ENCODE measurements at regions not wholly inside any gene's neighbourhood (a gene's known extent, or its start where the extent isn't known, plus 50 kb on each side); places are given as distances from the start of the nearest gene placed in this dataset.

GRCh38 chr11:115716601-115717529 is 212.7 kb upstream of the CADM1 start:
- no peaks in the 10 kb centered on the region for H3K9me3 Mint-ChIP-seq
- WGBS, 2 experiments (ENCODE audit: insufficient coverage in 1 of 2, insufficient read length in 1 of 2): 83 to 94% methylated on average over 13 to 29 of the region's 29 CpGs
- Histone ChIP-seq H3K36me3 (ENCODE audit: control insufficient read depth, insufficient read depth, low read length) (no peaks in the 10 kb centered on the region), H3K9ac (ENCODE audit: extremely low read depth, low read length, poor library complexity, severe bottlenecking) (no peak overlapping the region), H3K27ac (ENCODE audit: low read depth, low read length) (peak overlapping the region; percentile 59), H3K4me3 (ENCODE audit: low read length) (no peak overlapping the region), H3K27me3 (ENCODE audit: control insufficient read depth, insufficient read depth, low read length, poor library complexity, severe bottlenecking) (no peaks in the 10 kb centered on the region), H3K4me1 (ENCODE audit: control insufficient read depth, insufficient read depth, low read length) (no peaks in the 10 kb centered on the region), H3K9me3 (ENCODE audit: control insufficient read depth, low read length) (no peaks in the 10 kb centered on the region)
- no peak for TF ChIP-seq CTCF (conservative IDR thresholded peaks at IDR 0.05)
- no peak overlapping the region for H3K27ac Mint-ChIP-seq
- peak; percentile 34 for DNase-seq
- H3K36me3 Mint-ChIP-seq (ENCODE audit: low read depth): no peaks in the 10 kb centered on the region
- H3K4me3 Mint-ChIP-seq: no peak overlapping the region
- no peaks in the 10 kb centered on the region for H3K4me1 Mint-ChIP-seq
- peaks cover 11% of the 10 kb centered on the region for H3K27me3 Mint-ChIP-seq (ENCODE audit: insufficient read depth)

- H3K27me3 Mint-ChIP-seq (ENCODE audit: insufficient read depth): peaks cover 11% of the 10 kb centered on the region
- H3K27ac ChIP-seq (ENCODE audit: low read depth, low read length): no peak overlapping the region
- no peak overlapping the region for H3K9ac ChIP-seq (ENCODE audit: extremely low read depth, low read length, poor library complexity, severe bottlenecking)
- no peaks in the 10 kb centered on the region for H3K36me3 ChIP-seq (ENCODE audit: control insufficient read depth, insufficient read depth, low read length)
- no peaks in the 10 kb centered on the region for H3K27me3 ChIP-seq (ENCODE audit: control insufficient read depth, insufficient read depth, low read length, poor library complexity, severe bottlenecking)
- DNase-seq: peak; percentile 31
- no peaks in the 10 kb centered on the region for H3K9me3 ChIP-seq (ENCODE audit: control insufficient read depth, low read length)
- no peaks in the 10 kb centered on the region for H3K9me3 Mint-ChIP-seq
- H3K4me1 Mint-ChIP-seq: no peaks in the 10 kb centered on the region
- no peaks in the 10 kb centered on the region for H3K4me1 ChIP-seq (ENCODE audit: control insufficient read depth, insufficient read depth, low read length)
- H3K27ac Mint-ChIP-seq: no peak overlapping the region
- H3K4me3 Mint-ChIP-seq: no peak overlapping the region
- H3K36me3 Mint-ChIP-seq (ENCODE audit: low read depth): no peaks in the 10 kb centered on the region
- TF ChIP-seq CTCF (conservative IDR thresholded peaks at IDR 0.05): no peak
- 92 to 100% methylated on average over 2 to 7 of the region's 7 CpGs for WGBS, 2 experiments (ENCODE audit: insufficient coverage in 1 of 2, insufficient read length in 1 of 2)
- no peak overlapping the region for H3K4me3 ChIP-seq (ENCODE audit: low read length)
Observed at GRCh38 chr11:115716080-115716479, 211.9 kb upstream of the CADM1 start.

- Histone ChIP-seq H3K4me1 (ENCODE audit: control insufficient read depth, insufficient read depth, low read length) (no peaks in the 10 kb centered on the region), H3K9me3 (ENCODE audit: control insufficient read depth, low read length) (no peaks in the 10 kb centered on the region), H3K4me3 (ENCODE audit: low read length) (no peak overlapping the region), H3K9ac (ENCODE audit: extremely low read depth, low read length, poor library complexity, severe bottlenecking) (no peak overlapping the region), H3K27me3 (ENCODE audit: control insufficient read depth, insufficient read depth, low read length, poor library complexity, severe bottlenecking) (no peaks in the 10 kb centered on the region), H3K36me3 (ENCODE audit: control insufficient read depth, insufficient read depth, low read length) (no peaks in the 10 kb centered on the region), H3K27ac (ENCODE audit: low read depth, low read length) (no peak overlapping the region)
- DNase-seq: peak; percentile 21
- Mint-ChIP-seq H3K27me3 (ENCODE audit: insufficient read depth) (peaks cover 9% of the 10 kb centered on the region), H3K4me3 (no peak overlapping the region), H3K36me3 (ENCODE audit: low read depth) (no peaks in the 10 kb centered on the region), H3K9me3 (no peaks in the 10 kb centered on the region), H3K27ac (no peak overlapping the region), H3K4me1 (no peaks in the 10 kb centered on the region)
- TF ChIP-seq CTCF (conservative IDR thresholded peaks at IDR 0.05): no peak
- WGBS, 2 experiments (ENCODE audit: insufficient coverage in 1 of 2, insufficient read length in 1 of 2): 88 to 100% methylated on average over 1 to 3 of the region's 3 CpGs
Observed at GRCh38 chr11:115715251-115715770, 211.1 kb upstream of the CADM1 start.

Data from endodermal cell (in vitro differentiated cells).